HepG2 (cell line): ENCODE measurements at regions not wholly inside any gene's neighbourhood (a gene's known extent, or its start where the extent isn't known, plus 50 kb on each side); places are given as distances from the start of the nearest gene placed in this dataset.

Experiments
- ATAC-seq: fragments of 200-7000 bp; cut with Tn5 transposase; 3 replicates; pipeline ENCODE4 v1.9.1; 2020; ENCODE audit warnings: mild to moderate bottlenecking, moderate library complexity
- BruUV-seq: library from RNA; stranded (reverse); fragments of 400-500 nt; replicated peaks from 2 replicates; lab custom pipeline; 2021; lab: Mats Ljungman, UMichigan
- CTCF ChIA-PET: fragments of 300-600 bp; formaldehyde crosslinking; extraction: SDS; loops from one replicate; lab custom pipeline; 2021; ENCODE audit warnings: low total read pairs, inconsistent platforms, low intra/inter-chr PET ratio; lab: Yijun Ruan, JAX
- POLR2A ChIA-PET: fragments of 350-600 bp; sonication (Branson Sonifier 250); formaldehyde crosslinking; loops from one replicate; lab custom pipeline; 2020; ENCODE audit warnings: antibody characterized with exemption, inconsistent platforms; lab: Yijun Ruan, JAX
- DNase-seq: peaks from one replicate; pipeline ENCODE4 v3.0.0-alpha.2; 2015; ENCODE audit warnings: low spot score
- FAIRE-seq: peaks from 3 replicates; lab custom pipeline; 2011; peaks lifted over from hg19 to GRCh38; lab: Jason Lieb, UNC
- H2AFZ ChIP-seq: one replicate; pipeline ENCODE4 v1.6.1; 2011; ENCODE audit warnings: low read length, inconsistent platforms
- H3K27ac ChIP-seq: fragments of 300-600 bp; 3 replicates; pipeline ENCODE4 v1.8.0; 2011; ENCODE audit warnings: mixed run types, mild to moderate bottlenecking, mixed read lengths, low read length, inconsistent platforms; ENCODE audit not compliant: insufficient read depth; ENCODE audit errors: extremely low read length
- H3K27me3 ChIP-seq, 2 experiments: fragments of 200-600 bp in 1 of 2; 2 replicates in 1 of 2; 3 replicates in 1 of 2; pipeline versions ENCODE4 v1.6.0 to v1.8.0; 2011; ENCODE audit warnings: low read length in 2 of 2, mild to moderate bottlenecking in 2 of 2, moderate library complexity in 2 of 2, inconsistent platforms in 1 of 2; ENCODE audit not compliant: insufficient read depth in 2 of 2, control insufficient read depth in 1 of 2
- H3K36me3 ChIP-seq, 2 experiments: fragments of 200-600 bp in 1 of 2; replicated peaks in 1 of 2; 2 replicates in 1 of 2; 3 replicates in 1 of 2; pipeline versions ENCODE4 v1.5.1 to v1.8.0; 2011; ENCODE audit warnings: low read length in 2 of 2, inconsistent platforms in 1 of 2; ENCODE audit not compliant: insufficient read depth in 2 of 2, control insufficient read depth in 1 of 2
- H3K4me1 ChIP-seq: 2 replicates; pipeline ENCODE4 v1.5.1; 2012; ENCODE audit warnings: low read length, inconsistent platforms; ENCODE audit not compliant: insufficient read depth
- H3K4me2 ChIP-seq: 2 replicates; pipeline ENCODE4 v1.6.0; 2011; ENCODE audit warnings: low read depth, low read length, inconsistent platforms
- H3K4me3 ChIP-seq, 3 experiments: fragments of 200-600 bp in 1 of 3; sonication (generic), shearing (Covaris generic) in 1 of 3; replicated peaks in 1 of 3; 2 replicates each; pipeline ENCODE4 v1.5.1; 2011 to 2016; ENCODE audit warnings: low read length in 3 of 3, inconsistent platforms in 2 of 3, low read depth in 2 of 3, mild to moderate bottlenecking in 2 of 3, control low read depth in 1 of 3, mixed read lengths in 1 of 3; ENCODE audit not compliant: insufficient read depth in 1 of 3
- H3K79me2 ChIP-seq: one replicate; pipeline ENCODE4 v1.6.1; 2011; ENCODE audit warnings: low read length, inconsistent platforms; ENCODE audit not compliant: insufficient read depth
- H3K9ac ChIP-seq: 2 replicates; pipeline ENCODE4 v1.6.0; 2011; ENCODE audit warnings: mild to moderate bottlenecking, low read depth, low read length, inconsistent platforms; ENCODE audit not compliant: insufficient read depth
- H3K9me3 ChIP-seq: 2 replicates; pipeline ENCODE4 v1.5.1; 2012; ENCODE audit warnings: mild to moderate bottlenecking, low read length
- H4K20me1 ChIP-seq: 2 replicates; pipeline ENCODE4 v1.6.0; 2011; ENCODE audit warnings: inconsistent platforms, mild to moderate bottlenecking, low read length, moderate library complexity; ENCODE audit not compliant: insufficient read depth
- GZF1 ChIP-seq: sonication (generic); formaldehyde crosslinking; IDR thresholded peaks from 2 replicates; pipeline ENCODE4 v1.5.1; 2020; ENCODE audit warnings: mild to moderate bottlenecking, missing genetic modification reagents
- HDAC2 ChIP-seq: sonication (generic); formaldehyde crosslinking; IDR thresholded peaks from 2 replicates; pipeline ENCODE4 v1.4.0; 2020; ENCODE audit warnings: missing genetic modification reagents
- HOXA3 ChIP-seq: sonication (generic); formaldehyde crosslinking; IDR thresholded peaks from 2 replicates; pipeline ENCODE4 v1.5.0; 2020; ENCODE audit warnings: missing genetic modification reagents
- IRX3 ChIP-seq: sonication (generic); formaldehyde crosslinking; IDR thresholded peaks from 2 replicates; pipeline ENCODE4 v1.8.1; 2023; ENCODE audit warnings: mild to moderate bottlenecking, low read depth, missing genetic modification reagents, borderline replicate concordance
- KDM1A ChIP-seq: IDR thresholded peaks from 2 replicates; pipeline ENCODE4 v1.6.1; 2016; ENCODE audit warnings: missing compliant biosample characterization
- KDM5B ChIP-seq: sonication (generic); formaldehyde crosslinking; IDR thresholded peaks from 2 replicates; pipeline ENCODE4 v1.4.0; 2020; ENCODE audit warnings: missing genetic modification reagents, mild to moderate bottlenecking, borderline replicate concordance
- MAX ChIP-seq: IDR thresholded peaks from 2 replicates; pipeline ENCODE4 v1.6.1; 2012; ENCODE audit warnings: inconsistent platforms
- MIXL1 ChIP-seq: IDR thresholded peaks from 2 replicates; pipeline ENCODE4 v1.6.1; 2016
- MTF2 ChIP-seq: sonication (generic); formaldehyde crosslinking; IDR thresholded peaks from 2 replicates; pipeline ENCODE4 v1.5.0; 2020; ENCODE audit warnings: missing genetic modification reagents, borderline replicate concordance
- MZF1 ChIP-seq: sonication (generic); formaldehyde crosslinking; IDR thresholded peaks from 2 replicates; pipeline ENCODE4 v1.8.1; 2023; ENCODE audit warnings: mild to moderate bottlenecking, missing genetic modification reagents, borderline replicate concordance
- REPIN1 ChIP-seq: sonication (generic); formaldehyde crosslinking; IDR thresholded peaks from 2 replicates; pipeline ENCODE4 v1.8.0; 2022; ENCODE audit warnings: missing genetic modification reagents, low read depth, mild to moderate bottlenecking, borderline replicate concordance
- SOX6 ChIP-seq, 2 experiments: fragments of 450-650 bp in 1 of 2; sonication (generic) in 1 of 2; formaldehyde crosslinking in 1 of 2; IDR thresholded peaks; 2 replicates each; pipeline versions ENCODE4 v1.4.0 to v1.6.1; 2017 to 2020; ENCODE audit warnings: antibody characterized with exemption in 1 of 2, mild to moderate bottlenecking in 1 of 2, missing genetic modification reagents in 1 of 2
- ZFP90 ChIP-seq: sonication (generic); formaldehyde crosslinking; IDR thresholded peaks from 2 replicates; pipeline ENCODE4 v1.8.0; 2022; ENCODE audit warnings: missing genetic modification reagents, mild to moderate bottlenecking, inconsistent platforms, borderline replicate concordance
- ZKSCAN5 ChIP-seq: sonication (generic); formaldehyde crosslinking; IDR thresholded peaks from 2 replicates; pipeline ENCODE4 v1.5.1; 2020; ENCODE audit warnings: mild to moderate bottlenecking, missing genetic modification reagents
- ZNF24 ChIP-seq: fragments of 450-650 bp; IDR thresholded peaks from 2 replicates; pipeline ENCODE4 v1.6.1; 2017; ENCODE audit warnings: antibody characterized with exemption, mild to moderate bottlenecking
- ZNF260 ChIP-seq: sonication (generic); formaldehyde crosslinking; IDR thresholded peaks from 2 replicates; pipeline ENCODE4 v1.4.0; 2020; ENCODE audit warnings: missing genetic modification reagents, low read depth, mild to moderate bottlenecking, borderline replicate concordance
- ZNF563 ChIP-seq: sonication (generic); formaldehyde crosslinking; IDR thresholded peaks from 2 replicates; pipeline ENCODE4 v1.8.0; 2022; ENCODE audit warnings: mild to moderate bottlenecking, moderate library complexity, missing genetic modification reagents
- ZNF652 ChIP-seq: IDR thresholded peaks from 2 replicates; pipeline ENCODE4 v1.6.1; 2016; ENCODE audit warnings: low read depth, borderline replicate concordance
- WGBS: methylation state at CpG from one replicate; pipeline ENCODE4 v1.1.6; 2017; ENCODE audit warnings: low lambda C conversion rate; 5-methylcytosine and 5-hydroxymethylcytosine counted together
- in situ Hi-C: cut with HindIII; loops from 2 replicates; pipeline ENCODE4 v1.10.0; 2017; ENCODE audit warnings: low pct_unique_long_range_greater_than_20kb; ENCODE audit not compliant: extremely low pct_ligation_motif_present
- intact Hi-C: fragments of 100-400 bp; cut with micrococcal nuclease; formaldehyde crosslinking; loops from one replicate; pipeline ENCODE4 v1.10.0; 2022; ENCODE audit not compliant: unreplicated experiment
- TF ChIP-seq, protein P1 (sequence below): sonication (generic); formaldehyde crosslinking; IDR thresholded peaks from 2 replicates; pipeline ENCODE4 v1.9.0; 2022; ENCODE audit warnings: missing genetic modification reagents, mild to moderate bottlenecking, borderline replicate concordance
- TF ChIP-seq, protein P2 (sequence below): sonication (generic); formaldehyde crosslinking; IDR thresholded peaks from 2 replicates; pipeline ENCODE4 v1.4.0; 2020; ENCODE audit warnings: missing genetic modification reagents

DNA sequence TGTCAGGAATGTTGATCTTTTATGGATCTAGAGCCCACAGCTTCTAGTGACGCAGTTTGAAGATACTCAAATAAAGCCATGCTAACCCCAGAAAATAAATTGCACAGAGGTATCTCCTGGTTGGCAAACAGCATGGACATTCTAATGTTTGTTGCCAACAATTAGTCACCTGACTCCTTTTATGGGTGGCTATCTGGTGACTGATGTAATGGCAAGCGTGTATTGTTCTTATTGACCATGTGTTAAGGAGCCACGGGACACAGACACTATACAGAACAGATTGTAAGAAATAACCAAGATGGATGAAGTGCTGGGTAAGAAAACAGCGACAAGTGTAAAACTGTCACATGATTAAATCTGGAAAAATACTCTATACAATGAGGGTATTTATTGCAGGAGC is 401.3 kb upstream of the PDE3A start:
- no peaks in the 10 kb centered on the region for H3K36me3 ChIP-seq
- intact Hi-C loops (no loop called here), in situ Hi-C loops (no loop called here)
- no peak overlapping the region for H3K27ac ChIP-seq
- POLR2A ChIA-PET = no interaction called here
- no peaks in the 10 kb centered on the region for H3K27me3 ChIP-seq
- TF ChIP-seq HDAC2 (no peak), ZNF563 (CRISPR knock-in tag) (no peak), SOX6 (IDR thresholded peaks at IDR 0.05) (no peak), SOX6 (CRISPR knock-in tag; IDR thresholded peaks at IDR 0.05) (no peak), ZKSCAN5 (no peak), MAX (no peak), ZNF24 (no peak), MZF1 (CRISPR knock-in tag) (no peak), ZFP90 (CRISPR knock-in tag) (no peak), IRX3 (no peak), REPIN1 (CRISPR knock-in tag) (no peak), KDM1A (CRISPR knock-in tag) (no peak), MTF2 (CRISPR knock-in tag) (no peak), HOXA3 (CRISPR knock-in tag) (no peak), ZNF260 (CRISPR knock-in tag) (no peak), GZF1 (CRISPR knock-in tag) (no peak), ZNF652 (no peak), MIXL1 (CRISPR knock-in tag) (no peak), KDM5B (CRISPR knock-in tag) (no peak)
- TF ChIP-seq, protein P1, sequence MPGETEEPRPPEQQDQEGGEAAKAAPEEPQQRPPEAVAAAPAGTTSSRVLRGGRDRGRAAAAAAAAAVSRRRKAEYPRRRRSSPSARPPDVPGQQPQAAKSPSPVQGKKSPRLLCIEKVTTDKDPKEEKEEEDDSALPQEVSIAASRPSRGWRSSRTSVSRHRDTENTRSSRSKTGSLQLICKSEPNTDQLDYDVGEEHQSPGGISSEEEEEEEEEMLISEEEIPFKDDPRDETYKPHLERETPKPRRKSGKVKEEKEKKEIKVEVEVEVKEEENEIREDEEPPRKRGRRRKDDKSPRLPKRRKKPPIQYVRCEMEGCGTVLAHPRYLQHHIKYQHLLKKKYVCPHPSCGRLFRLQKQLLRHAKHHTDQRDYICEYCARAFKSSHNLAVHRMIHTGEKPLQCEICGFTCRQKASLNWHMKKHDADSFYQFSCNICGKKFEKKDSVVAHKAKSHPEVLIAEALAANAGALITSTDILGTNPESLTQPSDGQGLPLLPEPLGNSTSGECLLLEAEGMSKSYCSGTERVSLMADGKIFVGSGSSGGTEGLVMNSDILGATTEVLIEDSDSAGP (CRISPR knock-in tag) = no peak
- TF ChIP-seq, protein P2, sequence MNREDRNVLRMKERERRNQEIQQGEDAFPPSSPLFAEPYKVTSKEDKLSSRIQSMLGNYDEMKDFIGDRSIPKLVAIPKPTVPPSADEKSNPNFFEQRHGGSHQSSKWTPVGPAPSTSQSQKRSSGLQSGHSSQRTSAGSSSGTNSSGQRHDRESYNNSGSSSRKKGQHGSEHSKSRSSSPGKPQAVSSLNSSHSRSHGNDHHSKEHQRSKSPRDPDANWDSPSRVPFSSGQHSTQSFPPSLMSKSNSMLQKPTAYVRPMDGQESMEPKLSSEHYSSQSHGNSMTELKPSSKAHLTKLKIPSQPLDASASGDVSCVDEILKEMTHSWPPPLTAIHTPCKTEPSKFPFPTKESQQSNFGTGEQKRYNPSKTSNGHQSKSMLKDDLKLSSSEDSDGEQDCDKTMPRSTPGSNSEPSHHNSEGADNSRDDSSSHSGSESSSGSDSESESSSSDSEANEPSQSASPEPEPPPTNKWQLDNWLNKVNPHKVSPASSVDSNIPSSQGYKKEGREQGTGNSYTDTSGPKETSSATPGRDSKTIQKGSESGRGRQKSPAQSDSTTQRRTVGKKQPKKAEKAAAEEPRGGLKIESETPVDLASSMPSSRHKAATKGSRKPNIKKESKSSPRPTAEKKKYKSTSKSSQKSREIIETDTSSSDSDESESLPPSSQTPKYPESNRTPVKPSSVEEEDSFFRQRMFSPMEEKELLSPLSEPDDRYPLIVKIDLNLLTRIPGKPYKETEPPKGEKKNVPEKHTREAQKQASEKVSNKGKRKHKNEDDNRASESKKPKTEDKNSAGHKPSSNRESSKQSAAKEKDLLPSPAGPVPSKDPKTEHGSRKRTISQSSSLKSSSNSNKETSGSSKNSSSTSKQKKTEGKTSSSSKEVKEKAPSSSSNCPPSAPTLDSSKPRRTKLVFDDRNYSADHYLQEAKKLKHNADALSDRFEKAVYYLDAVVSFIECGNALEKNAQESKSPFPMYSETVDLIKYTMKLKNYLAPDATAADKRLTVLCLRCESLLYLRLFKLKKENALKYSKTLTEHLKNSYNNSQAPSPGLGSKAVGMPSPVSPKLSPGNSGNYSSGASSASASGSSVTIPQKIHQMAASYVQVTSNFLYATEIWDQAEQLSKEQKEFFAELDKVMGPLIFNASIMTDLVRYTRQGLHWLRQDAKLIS (CRISPR knock-in tag) = no peak
- TF ChIP-seq, all 625 proteins: peak for 0
- no peak for ATAC-seq
- no peak for DNase-seq
- Histone ChIP-seq H4K20me1 (no peaks in the 10 kb centered on the region), H3K9me3 (no peaks in the 10 kb centered on the region), H3K9ac (no peak overlapping the region), H3K4me2 (no peak overlapping the region), H3K4me3 (no peak overlapping the region), H3K79me2 (no peaks in the 10 kb centered on the region), H2AFZ (no peak overlapping the region), H3K4me1 (no peaks in the 10 kb centered on the region)
- CTCF ChIA-PET = no interaction called here
- BruUV-seq = no TSS peak
- no peak for FAIRE-seq
- WGBS = 41% methylated on average over 4 of the region's 4 CpGs
